ENCODE measurements at regions not wholly inside any gene's neighbourhood (a gene's known extent, or its start where the extent isn't known, plus 50 kb on each side); places are given as distances from the start of the nearest gene placed in this dataset.

DNA sequence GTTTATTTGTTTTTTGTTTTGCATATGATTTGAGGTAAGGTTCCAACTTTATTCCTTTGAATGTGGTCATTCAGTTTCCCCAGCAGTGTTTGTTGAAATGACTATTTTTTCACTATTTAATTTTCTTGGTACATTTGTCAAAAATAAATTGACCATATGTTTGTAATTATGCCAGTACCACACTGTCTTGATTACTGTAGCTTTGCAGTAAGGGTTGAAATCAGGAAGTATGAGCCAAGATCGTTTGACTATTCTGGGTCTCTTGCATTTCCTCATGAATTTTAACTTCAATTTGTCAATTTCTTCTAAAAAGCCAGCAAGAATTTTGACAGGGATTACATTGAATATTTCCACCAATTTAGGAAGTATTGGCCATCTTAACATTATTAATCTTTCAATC lies 199.3 kb upstream of the PPFIA2 start:
- no peak for DNase-seq (ENCODE audit: low spot score)

DNA sequence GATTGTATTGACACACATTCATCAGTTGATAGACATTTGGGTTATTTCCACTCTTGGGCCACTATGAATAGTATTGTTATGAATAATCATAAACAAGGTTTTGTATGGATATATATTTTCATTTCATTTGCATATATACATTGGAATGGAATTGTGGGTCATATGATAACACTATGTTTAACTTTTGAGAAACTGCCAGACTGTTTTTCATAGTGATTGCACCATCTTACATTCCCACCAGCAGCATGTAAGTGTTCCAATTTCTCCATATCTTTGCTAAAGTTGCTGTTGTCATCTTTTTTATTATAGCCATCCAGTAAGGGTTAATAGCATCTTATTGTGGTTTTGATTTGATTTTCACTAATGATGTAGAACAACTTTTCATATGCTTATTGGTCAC lies 198.5 kb upstream of the PPFIA2 start:
- no peak for DNase-seq (ENCODE audit: low spot score)

DNA sequence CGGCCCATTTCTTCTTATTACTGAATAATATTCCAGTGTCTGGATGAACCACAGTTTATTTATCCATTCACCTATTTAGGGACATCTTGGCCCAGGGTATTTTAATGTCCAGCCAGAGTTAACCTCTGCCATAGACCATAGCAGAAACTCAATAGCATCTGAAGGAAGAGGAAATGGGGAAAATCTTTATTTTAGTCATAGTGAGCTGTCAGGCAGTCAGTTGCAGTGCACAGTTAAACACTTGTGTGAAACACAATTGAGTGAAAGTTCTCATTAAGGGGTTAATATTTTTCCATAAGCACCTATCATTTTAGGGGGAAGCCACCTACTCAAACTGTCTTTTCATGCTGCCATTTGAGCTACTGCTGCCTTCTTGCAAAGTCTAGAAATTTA lies 197.3 kb upstream of the PPFIA2 start:
- no peak for DNase-seq (ENCODE audit: low spot score)

- DNase-seq (ENCODE audit: low spot score), result no peak
Measured at GRCh38 chr12:81953541-81953940, 194.4 kb upstream of the PPFIA2 start.

DNA sequence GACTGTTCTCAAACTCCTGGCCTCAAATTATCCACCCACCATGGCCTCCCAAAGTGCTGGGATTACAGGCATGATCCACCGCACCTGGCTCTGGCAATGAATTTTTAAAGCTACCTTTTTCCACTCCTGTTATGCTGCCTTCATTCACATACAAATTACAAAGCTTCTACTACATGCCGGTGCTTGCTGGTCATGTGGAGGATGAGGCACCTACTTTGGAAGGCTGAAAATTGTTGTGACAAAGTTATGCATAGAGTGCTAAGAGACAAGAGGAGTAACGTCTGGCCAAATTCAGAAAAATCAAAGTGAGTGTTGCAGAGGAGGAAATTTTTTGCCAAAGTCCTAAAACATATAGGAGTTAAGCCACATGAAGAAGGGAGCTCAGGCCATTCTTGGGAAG lies 191.7 kb upstream of the PPFIA2 start:
- DNase-seq (ENCODE audit: low spot score), result no peak

DNA sequence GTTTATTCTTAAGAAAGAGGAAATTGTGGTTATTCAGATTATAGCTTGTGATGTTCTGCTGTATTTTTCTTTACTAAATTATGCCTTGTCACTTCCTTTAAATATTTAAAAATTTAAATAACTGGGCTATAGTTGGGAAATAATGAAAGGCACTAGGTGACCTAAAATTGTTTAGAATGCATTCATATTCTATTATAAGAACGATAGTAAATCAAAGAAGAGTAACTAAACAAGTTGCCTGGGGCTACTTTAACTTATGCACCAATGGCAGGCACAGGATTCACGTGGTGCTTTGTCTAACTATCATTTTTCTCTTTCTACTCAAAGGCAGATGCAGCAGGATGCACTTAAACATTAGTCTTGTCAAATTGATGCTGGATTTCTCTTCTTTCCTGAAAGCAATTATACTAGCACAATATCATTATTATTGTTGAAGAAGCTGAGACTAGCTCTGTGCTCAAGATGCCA lies 190.7 kb upstream of the PPFIA2 start:
- DNase-seq (ENCODE audit: low spot score), result no peak

DNA sequence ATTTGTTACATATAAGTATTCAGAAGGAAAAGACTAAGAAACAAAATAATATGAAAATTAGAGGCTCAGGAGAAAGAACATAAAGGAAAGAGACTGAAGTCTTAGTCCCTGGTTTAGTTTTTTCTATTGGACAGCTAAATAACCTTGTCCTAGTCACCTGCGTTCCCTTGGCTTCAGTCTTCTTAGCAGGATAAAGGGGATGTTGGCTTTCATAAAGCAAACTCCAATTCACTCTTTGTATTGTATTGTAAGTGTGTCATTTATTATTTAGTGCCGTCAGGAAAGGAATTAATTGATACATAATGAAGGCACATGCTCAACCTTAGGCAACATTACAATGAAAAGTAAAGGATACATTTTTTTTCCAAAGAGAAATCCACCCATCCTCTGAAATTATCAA lies 190.3 kb upstream of the PPFIA2 start:
- DNase-seq (ENCODE audit: low spot score), result no peak

DNA sequence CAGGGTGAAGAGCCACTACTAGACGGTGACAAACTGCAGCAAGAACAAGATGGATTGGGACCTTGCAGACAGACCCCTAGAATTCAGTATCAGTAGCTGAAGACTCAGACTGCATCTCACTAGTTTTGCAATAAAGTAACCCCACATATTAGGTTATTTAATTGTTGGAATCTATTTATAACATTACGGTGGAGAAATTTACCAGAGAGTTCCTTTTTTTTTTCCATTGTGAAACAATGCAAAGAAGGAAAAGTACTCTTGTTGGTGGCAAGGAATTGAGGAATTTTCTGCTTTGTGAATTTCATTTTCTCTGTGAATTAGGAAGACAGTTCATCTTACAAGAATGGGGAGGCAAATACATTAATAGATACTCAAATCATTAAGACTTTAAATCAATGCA lies 185.7 kb upstream of the PPFIA2 start:
- no peak for DNase-seq (ENCODE audit: low spot score)

- no peak for DNase-seq (ENCODE audit: low spot score)
Measured at GRCh38 chr12:81942594-81942993, 183.4 kb upstream of the PPFIA2 start.

DNA sequence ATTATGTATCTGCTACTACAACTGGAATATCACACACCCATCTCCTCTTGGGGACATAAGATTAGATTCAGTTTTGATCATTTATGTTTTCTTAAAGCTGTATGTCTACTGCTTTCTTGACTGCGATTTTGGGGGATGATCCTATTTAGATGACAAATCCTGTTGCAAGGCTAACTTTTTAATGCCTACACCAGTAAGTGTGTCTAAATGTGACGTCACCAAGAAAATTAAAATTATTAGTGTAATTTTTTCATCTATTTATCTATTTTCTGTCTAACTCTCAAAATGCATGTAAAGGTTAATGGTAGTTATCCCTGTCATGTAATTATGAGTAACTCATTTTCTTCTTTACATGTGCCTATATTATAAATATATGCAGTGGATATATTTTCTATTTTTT lies 170.9 kb upstream of the PPFIA2 start:
- DNase-seq (ENCODE audit: low spot score), result no peak

DNA sequence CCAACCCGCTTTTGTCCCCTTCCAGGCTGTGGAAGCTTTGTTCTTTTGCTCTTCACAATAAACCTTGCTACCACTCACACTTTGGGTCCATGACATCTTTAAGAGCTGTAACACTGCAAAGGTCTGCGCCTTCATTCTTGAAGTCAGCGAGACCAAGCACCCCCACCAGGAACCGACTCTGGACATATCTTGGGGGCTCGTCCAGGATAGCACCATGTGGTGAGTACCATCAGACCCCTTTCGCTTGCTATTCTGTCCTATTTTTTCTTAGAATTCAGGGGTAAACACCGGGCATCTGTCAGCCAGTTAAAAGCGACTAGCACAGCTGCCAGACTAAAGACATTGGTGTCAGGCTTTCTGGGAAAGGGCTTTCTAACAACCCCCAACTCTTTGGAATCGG lies 137.6 kb upstream of the PPFIA2 start:
- no peak for DNase-seq (ENCODE audit: low spot score)

DNA sequence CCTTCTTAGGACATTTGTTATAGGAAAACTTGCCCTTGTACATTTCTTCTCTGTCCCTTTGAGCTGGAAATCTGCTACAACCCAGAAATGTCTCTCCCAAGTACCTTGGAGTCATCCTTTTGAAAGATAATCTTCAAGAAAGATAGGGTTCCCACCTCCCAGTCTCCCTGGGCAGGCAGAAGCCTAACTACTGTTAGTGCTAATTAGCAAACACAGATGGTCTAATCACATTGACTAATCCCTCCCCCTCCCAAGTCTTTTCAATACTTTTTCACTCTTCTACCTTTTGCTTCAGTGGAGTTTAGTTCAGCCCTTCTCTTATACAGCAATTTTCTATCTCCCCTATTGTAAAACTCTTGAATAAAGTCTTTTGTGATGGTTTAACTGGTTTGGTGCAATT lies 129.8 kb upstream of the PPFIA2 start:
- no peak for DNase-seq (ENCODE audit: low spot score)

DNA sequence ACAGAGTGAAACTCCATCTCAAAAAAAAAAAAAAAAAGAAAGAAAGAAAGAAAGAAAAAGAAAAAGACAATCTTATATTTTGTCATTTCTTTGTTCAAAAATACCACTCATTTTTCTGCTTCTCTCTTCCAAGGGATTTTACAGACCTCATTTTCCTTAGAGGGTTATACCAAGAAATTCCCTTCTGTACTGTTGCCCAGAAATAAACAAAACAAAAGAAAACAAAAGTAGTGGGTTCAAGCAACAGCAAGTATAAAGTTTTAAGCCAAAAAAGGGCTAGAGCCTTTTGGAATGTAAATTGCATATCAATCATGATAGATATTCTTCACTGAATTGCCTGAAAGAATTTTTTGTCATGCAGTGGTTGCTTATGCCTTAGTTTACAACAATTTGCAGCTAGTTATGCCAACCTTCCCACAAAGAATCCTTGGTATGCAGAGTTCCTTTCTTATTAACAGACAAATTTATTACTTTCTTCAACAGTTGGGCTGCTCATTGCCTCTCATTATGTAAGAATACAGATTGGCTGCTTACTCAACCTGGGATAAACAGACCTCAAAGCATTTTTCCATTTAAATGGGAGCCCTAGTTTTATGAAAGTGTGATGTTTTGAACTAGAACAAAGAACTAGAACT lies 129.1 kb upstream of the PPFIA2 start:
- DNase-seq (ENCODE audit: low spot score), result no peak

- no peak for DNase-seq (ENCODE audit: low spot score)
Measured at GRCh38 chr12:81874586-81874985, 115.4 kb upstream of the PPFIA2 start.

DNA sequence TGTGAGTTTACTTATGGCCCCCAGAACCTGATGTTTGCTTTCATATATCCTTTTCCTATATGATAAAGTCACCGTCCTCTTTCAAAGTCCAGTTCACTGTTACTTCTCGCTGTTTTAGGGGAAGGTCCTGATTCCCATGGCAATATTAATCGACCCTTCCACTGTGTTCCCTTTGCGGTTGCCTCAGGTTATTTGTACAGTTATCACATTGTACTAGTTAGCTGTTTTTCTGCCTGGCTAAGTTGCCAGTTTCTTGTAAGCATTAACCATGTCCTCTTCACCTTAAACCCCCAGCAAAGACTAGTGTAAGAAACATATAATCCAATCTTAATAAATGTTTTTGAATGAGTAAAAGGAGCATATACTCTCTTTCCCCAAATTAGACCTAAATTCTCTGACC lies 115.0 kb upstream of the PPFIA2 start:
- DNase-seq (ENCODE audit: low spot score), result no peak

DNA sequence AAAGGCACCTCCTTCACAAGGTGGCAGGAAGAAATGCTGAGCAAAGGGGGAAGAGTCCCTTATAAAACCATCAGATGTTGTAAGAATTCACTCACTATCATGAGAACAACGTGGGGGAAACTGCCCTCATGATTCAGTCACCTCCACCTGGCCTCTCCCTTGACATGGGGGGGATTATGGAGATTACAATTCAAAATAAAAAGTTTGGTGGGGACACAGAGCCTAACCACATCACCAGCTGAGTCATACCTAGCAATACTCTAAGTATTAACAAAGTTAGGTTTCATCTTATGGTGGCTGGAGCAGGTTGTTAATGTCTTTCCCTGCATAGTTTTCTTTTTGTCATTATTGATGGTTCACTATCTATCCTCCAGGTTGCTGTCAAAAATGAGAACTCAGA lies 113.2 kb upstream of the PPFIA2 start:
- no peak for DNase-seq (ENCODE audit: low spot score)

DNA sequence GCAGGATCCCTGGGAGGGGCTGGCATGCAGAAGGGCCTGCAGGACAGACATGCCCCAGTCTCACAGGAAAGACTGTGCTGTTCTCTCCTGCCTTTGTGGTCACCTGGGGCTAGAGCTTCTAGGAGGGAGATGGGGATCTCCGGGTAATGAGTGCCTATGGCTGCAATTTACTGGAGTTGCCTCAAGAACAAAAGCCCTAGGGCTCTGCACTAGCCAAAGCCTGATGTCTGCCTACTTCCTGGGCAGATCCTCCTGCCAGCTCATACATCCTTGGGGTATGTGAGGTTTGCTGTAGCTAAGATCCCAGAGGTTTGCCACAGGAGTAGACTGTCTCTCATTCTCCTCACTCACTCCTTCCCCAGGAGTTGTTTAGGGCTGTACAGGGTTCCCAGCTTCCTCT lies 106.9 kb upstream of the PPFIA2 start:
- no peak for DNase-seq (ENCODE audit: low spot score)

GRCh38 chr12:81863406-81863805 lies 104.3 kb upstream of the PPFIA2 start:
- DNase-seq (ENCODE audit: low spot score), result no peak

DNA sequence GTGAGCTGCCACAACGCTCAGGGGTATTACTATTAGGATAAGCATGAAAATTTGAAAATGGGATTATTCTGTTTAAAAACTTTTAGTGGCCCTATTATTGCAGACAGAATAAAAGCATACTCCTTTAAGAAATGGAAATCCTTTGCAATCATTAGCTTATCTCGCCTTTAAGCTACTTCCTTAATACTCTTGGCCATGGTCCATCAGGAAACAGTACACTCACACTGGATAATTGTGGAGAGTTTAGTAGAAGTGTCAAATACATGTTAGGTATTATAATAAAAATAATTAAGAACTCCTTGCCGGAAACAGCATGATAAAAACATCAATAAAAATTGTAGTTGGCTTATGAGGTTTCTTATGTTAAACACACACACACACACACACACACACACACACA lies 100.4 kb upstream of the PPFIA2 start:
- DNase-seq (ENCODE audit: low spot score), result peak; percentile 13

DNA sequence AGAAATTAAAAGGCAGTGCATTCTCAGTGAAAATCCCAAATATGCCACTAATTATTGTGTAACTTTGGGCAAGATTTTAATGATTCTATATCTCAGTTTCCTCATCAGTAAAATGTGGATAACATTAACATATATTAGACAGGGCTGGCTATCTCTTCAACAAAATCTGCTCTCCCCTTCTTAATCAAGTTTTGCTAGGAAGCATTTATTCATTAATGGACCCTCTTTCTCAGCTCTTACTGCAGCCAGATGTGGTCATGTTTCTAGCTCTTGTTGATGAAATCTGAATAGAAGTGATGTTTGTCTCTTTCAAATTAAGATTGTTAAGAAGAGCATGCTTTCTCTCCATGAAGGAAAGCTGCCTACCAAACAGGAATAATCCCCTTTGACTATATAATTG lies 84.4 kb upstream of the PPFIA2 start:
- no peak for DNase-seq (ENCODE audit: low spot score)

- no peak for DNase-seq (ENCODE audit: low spot score)
Measured at GRCh38 chr12:81835783-81836182, 76.6 kb upstream of the PPFIA2 start.

GRCh38 chr12:81819991-81820633 lies 61.0 kb upstream of the PPFIA2 start:
- peak; percentile 3 for DNase-seq (ENCODE audit: low spot score)

DNA sequence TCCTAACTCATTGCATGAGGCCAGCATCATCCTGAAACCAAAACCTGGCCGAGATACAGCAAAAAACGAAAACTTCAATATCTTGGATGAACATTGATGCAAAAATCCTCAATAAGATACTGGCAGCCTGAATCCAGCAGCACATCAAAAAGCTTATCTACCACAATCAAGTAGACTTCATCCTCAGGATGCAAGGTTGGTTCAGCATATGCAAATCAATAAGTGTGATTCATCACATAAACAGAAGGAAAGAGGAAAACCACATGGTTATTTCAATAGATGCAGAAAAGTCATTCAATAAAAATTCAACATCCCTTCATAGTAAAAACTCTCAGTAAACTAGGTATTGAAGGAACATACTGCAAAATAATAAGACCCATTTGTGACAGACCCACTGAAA lies 56.5 kb upstream of the PPFIA2 start:
- no peak for DNase-seq (ENCODE audit: low spot score)

DNA sequence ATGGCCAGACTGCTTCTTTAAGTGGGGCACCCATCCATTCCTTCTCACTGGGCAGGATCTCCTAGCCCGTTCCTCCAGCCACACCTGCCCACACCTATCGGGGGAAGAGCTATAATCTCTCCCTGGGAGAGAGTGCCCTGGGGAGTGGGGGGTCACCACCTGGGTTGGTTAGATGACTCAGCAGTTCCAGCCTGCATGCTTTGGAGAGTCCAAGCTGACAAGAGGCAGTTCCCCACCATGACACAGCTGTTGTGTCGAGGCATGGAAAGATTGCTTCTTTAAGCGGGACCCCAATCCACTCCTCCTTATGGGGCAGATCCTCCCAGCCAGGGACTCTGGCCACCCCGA lies 52.6 kb upstream of the PPFIA2 start:
- no peak for DNase-seq (ENCODE audit: low spot score)

Measured in umbilical cord (tissue), 1 donor.